GM23338 (cell line): ENCODE measurements at regions not wholly inside any gene's neighbourhood (a gene's known extent, or its start where the extent isn't known, plus 50 kb on each side); places are given as distances from the start of the nearest gene placed in this dataset.

Experiments
- ATAC-seq: fragments of 200-7000 bp; cut with Tn5 transposase; 3 replicates; pipeline ENCODE4 v1.9.1; 2020
- DNase-seq: peaks from one replicate; pipeline ENCODE4 v3.0.0-alpha.2; 2015; ENCODE audit warnings: low spot score
- H2AFZ ChIP-seq: fragments of 200-600 bp; sonication (generic); 2 replicates; pipeline ENCODE4 v1.8.0; 2016; ENCODE audit warnings: antibody characterized with exemption, mild to moderate bottlenecking, moderate library complexity
- H3F3A ChIP-seq: fragments of 200-600 bp; sonication (generic); replicated peaks from 2 replicates; pipeline ENCODE4 v1.8.0; 2017; ENCODE audit warnings: antibody characterized with exemption, mixed run types, low read depth
- H3K27ac ChIP-seq: fragments of 200-600 bp; sonication (generic); 2 replicates; pipeline ENCODE4 v1.6.1; 2016; ENCODE audit warnings: low read depth
- H3K27me3 ChIP-seq: fragments of 200-600 bp; sonication (generic); 2 replicates; pipeline ENCODE4 v1.8.0; 2016; ENCODE audit warnings: mild to moderate bottlenecking, mixed run types, moderate library complexity; ENCODE audit not compliant: insufficient read depth
- H3K36me3 ChIP-seq: fragments of 200-600 bp; sonication (generic); 2 replicates; pipeline ENCODE4 v1.8.0; 2016; ENCODE audit warnings: mild to moderate bottlenecking; ENCODE audit not compliant: insufficient read depth
- H3K4me1 ChIP-seq: fragments of 200-600 bp; sonication (generic); 2 replicates; pipeline ENCODE4 v1.8.0; 2016; ENCODE audit warnings: mild to moderate bottlenecking, moderate library complexity; ENCODE audit not compliant: insufficient read depth
- H3K4me2 ChIP-seq: fragments of 200-600 bp; sonication (generic); 2 replicates; pipeline ENCODE4 v1.7.1; 2017; ENCODE audit warnings: mixed run types
- H3K4me3 ChIP-seq: fragments of 200-600 bp; sonication (generic); 2 replicates; pipeline ENCODE4 v1.6.1; 2016; ENCODE audit warnings: mixed run types
- H3K79me2 ChIP-seq: fragments of 200-600 bp; sonication (generic); replicated peaks from 2 replicates; pipeline ENCODE4 v1.8.0; 2017; ENCODE audit warnings: mild to moderate bottlenecking; ENCODE audit not compliant: insufficient read depth
- H3K9me2 ChIP-seq: fragments of 200-600 bp; sonication (generic); 2 replicates; pipeline ENCODE4 v1.8.0; 2017; ENCODE audit not compliant: insufficient read depth
- H4K20me1 ChIP-seq: fragments of 200-600 bp; sonication (generic); replicated peaks from 2 replicates; pipeline ENCODE4 v1.8.0; 2017; ENCODE audit warnings: mild to moderate bottlenecking; ENCODE audit not compliant: insufficient read depth
- H3K27ac Mint-ChIP-seq: 2 replicates; pipeline ENCODE4 v1.8.0; 2020; ENCODE audit warnings: inconsistent platforms, mild to moderate bottlenecking, moderate library complexity, mixed read lengths
- H3K27me3 Mint-ChIP-seq: 3 replicates; pipeline ENCODE4 v1.8.0; 2022; ENCODE audit warnings: low read depth, mild to moderate bottlenecking, moderate library complexity, mixed read lengths, inconsistent platforms; ENCODE audit not compliant: insufficient read depth, poor library complexity
- H3K36me3 Mint-ChIP-seq: 3 replicates; pipeline ENCODE4 v1.8.0; 2021; ENCODE audit warnings: low read depth, mild to moderate bottlenecking, inconsistent platforms, moderate library complexity, mixed read lengths
- H3K4me1 Mint-ChIP-seq: 3 replicates; pipeline ENCODE4 v1.8.0; 2020; ENCODE audit warnings: mild to moderate bottlenecking, inconsistent platforms, mixed read lengths
- H3K4me3 Mint-ChIP-seq: 3 replicates; pipeline ENCODE4 v1.8.0; 2021; ENCODE audit warnings: moderate library complexity, mild to moderate bottlenecking, inconsistent platforms, mixed read lengths
- H3K9me3 Mint-ChIP-seq: 3 replicates; pipeline ENCODE4 v1.8.0; 2020; ENCODE audit warnings: moderate library complexity, mild to moderate bottlenecking, inconsistent platforms, mixed read lengths
- CTCF ChIP-seq, 2 experiments: fragments of 200-600 bp in 1 of 2; sonication (generic) in 1 of 2; conservative IDR thresholded peaks; 2 replicates each; pipeline versions ENCODE4 v1.5.1 to v1.6.1; 2016 to 2017; ENCODE audit warnings: antibody characterized with exemption in 2 of 2, low read depth in 2 of 2, mild to moderate bottlenecking in 2 of 2, moderate library complexity in 1 of 2
- EZH2 ChIP-seq: fragments of 200-600 bp; sonication (generic); IDR thresholded peaks from one replicate; pipeline ENCODE4 v1.8.0; 2017; ENCODE audit warnings: antibody characterized with exemption, mild to moderate bottlenecking, low read depth; ENCODE audit not compliant: unreplicated experiment
- JUNB ChIP-seq: IDR thresholded peaks from one replicate; pipeline ENCODE4 v1.6.1; 2016; ENCODE audit warnings: antibody characterized with exemption; ENCODE audit not compliant: unreplicated experiment
- ZNF114 ChIP-seq: fragments of 250-450 bp; sonication (Bioruptor Pico); IDR thresholded peaks from 2 replicates; pipeline ENCODE4 v1.5.0; 2020; ENCODE audit warnings: mild to moderate bottlenecking, moderate library complexity
- ZNF331 ChIP-seq: fragments of 250-450 bp; sonication (Bioruptor Pico); IDR thresholded peaks from 2 replicates; pipeline ENCODE4 v1.5.0; 2020; ENCODE audit warnings: low read depth, mild to moderate bottlenecking, moderate library complexity
- ZNF462 ChIP-seq: fragments of 250-450 bp; sonication (Bioruptor Pico); IDR thresholded peaks from 2 replicates; pipeline ENCODE4 v1.5.0; 2020; ENCODE audit warnings: mild to moderate bottlenecking, moderate library complexity

- no peak for TF ChIP-seq ZNF462 (CRISPR knock-in tag)
- TF ChIP-seq EZH2, result no peak
- TF ChIP-seq CTCF (conservative IDR thresholded peaks at IDR 0.05; ENCODE audit: low read depth in 2 of 2), result no peak
- TF ChIP-seq ZNF331 (CRISPR knock-in tag), result no peak
- TF ChIP-seq JUNB, result no peak
- no peak for TF ChIP-seq ZNF114 (CRISPR knock-in tag)
Observed at GRCh38 chr13:73742982-73743381, 391.2 kb downstream of the KLF12 start (continued).

GRCh38 chr13:73741742-73742141 is 392.5 kb downstream of the KLF12 start:
- peaks cover 9% of the 10 kb centered on the region for H3K4me1 Mint-ChIP-seq
- H3K4me2 ChIP-seq, result no peak overlapping the region
- no peaks in the 10 kb centered on the region for H3K9me3 Mint-ChIP-seq

More at GRCh38 chr13:73741742-73742141, 392.5 kb downstream of the KLF12 start:
- Histone ChIP-seq H2AFZ (no peak overlapping the region), H3F3A (no peaks in the 10 kb centered on the region), H3K27me3 (no peaks in the 10 kb centered on the region), H3K4me1 (no peaks in the 10 kb centered on the region), H4K20me1 (no peaks in the 10 kb centered on the region), H3K36me3 (no peaks in the 10 kb centered on the region), H3K4me3 (no peak overlapping the region), H3K79me2 (no peaks in the 10 kb centered on the region), H3K27ac (no peak overlapping the region), H3K9me2 (no peaks in the 10 kb centered on the region)
- ATAC-seq (no peak; the same call in 1 of the 3 replicates), DNase-seq (no peak)
- H3K4me3 Mint-ChIP-seq, result no peak overlapping the region
- H3K36me3 Mint-ChIP-seq, result no peaks in the 10 kb centered on the region
- H3K27me3 Mint-ChIP-seq, result no peaks in the 10 kb centered on the region
- no peak overlapping the region for H3K27ac Mint-ChIP-seq
- TF ChIP-seq EZH2, result no peak
- no peak for TF ChIP-seq ZNF462 (CRISPR knock-in tag)
